ENCODE measurements at regions not wholly inside any gene's neighbourhood (a gene's known extent, or its start where the extent isn't known, plus 50 kb on each side); places are given as distances from the start of the nearest gene placed in this dataset.
"Not testable (repeated sequence)": the region's sequence is repeated elsewhere in the genome, so short reads cannot be mapped to it uniquely, and the experiment has no call there.

DNA sequence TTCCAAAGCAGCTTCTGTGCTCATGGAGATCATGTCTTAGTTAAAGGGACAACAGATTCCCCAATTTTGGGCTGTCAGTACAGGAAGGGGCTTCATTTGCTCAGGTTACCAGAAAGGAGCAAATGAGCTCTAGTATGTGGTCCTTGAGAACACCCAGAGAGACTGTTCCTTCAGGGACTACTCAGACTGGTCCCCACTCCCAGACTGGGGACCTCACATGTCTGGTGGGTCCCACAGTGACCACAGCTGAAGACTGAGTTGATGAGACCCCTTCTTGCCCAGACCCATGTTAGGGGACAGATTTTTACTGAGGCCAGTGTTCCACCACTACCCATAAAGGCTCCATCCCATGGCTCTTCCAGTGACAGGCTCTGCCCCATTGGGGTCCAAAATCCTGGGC is 1695.2 kb downstream of the TP53TG3F start:
- peaks cover 3% of the 10 kb centered on the region for H3K36me3 Mint-ChIP-seq
- no peak for DNase-seq (ENCODE audit: low spot score in 2 of 2, unreplicated experiment in 2 of 2)
- TF ChIP-seq, protein P1, sequence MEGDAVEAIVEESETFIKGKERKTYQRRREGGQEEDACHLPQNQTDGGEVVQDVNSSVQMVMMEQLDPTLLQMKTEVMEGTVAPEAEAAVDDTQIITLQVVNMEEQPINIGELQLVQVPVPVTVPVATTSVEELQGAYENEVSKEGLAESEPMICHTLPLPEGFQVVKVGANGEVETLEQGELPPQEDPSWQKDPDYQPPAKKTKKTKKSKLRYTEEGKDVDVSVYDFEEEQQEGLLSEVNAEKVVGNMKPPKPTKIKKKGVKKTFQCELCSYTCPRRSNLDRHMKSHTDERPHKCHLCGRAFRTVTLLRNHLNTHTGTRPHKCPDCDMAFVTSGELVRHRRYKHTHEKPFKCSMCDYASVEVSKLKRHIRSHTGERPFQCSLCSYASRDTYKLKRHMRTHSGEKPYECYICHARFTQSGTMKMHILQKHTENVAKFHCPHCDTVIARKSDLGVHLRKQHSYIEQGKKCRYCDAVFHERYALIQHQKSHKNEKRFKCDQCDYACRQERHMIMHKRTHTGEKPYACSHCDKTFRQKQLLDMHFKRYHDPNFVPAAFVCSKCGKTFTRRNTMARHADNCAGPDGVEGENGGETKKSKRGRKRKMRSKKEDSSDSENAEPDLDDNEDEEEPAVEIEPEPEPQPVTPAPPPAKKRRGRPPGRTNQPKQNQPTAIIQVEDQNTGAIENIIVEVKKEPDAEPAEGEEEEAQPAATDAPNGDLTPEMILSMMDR (IDR thresholded peaks at IDR 0.05; ENCODE audit: unreplicated experiment): no peak
- no peaks in the 10 kb centered on the region for H3K4me1 Mint-ChIP-seq
- no peaks in the 10 kb centered on the region for H3K27me3 Mint-ChIP-seq (ENCODE audit: low read depth)
- peaks cover 70% of the 10 kb centered on the region for H3K9me3 Mint-ChIP-seq
- H3K4me3 Mint-ChIP-seq: no peak overlapping the region
- H3K27ac Mint-ChIP-seq: no peak overlapping the region

DNA sequence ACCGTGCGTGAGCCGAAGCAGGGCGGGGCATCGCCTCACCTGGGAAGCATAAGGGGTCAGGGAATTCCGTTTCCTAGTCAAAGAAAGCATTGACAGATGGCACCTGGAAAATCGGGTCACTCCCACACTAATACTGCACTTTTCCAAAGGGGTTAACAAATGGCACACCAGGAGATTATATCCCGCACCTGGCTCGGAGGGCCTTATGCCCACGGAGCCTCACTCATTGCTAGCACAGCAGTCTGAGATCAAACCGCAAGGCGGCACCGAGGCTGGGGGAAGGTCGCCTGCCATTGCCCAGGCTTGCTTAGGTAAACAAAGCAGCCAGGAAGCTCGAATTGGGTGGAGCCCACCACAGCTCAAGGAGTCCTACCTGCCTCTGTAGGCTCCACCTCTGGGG is 1698.1 kb downstream of the TP53TG3F start:
- not testable (repeated sequence) for DNase-seq (ENCODE audit: low spot score in 2 of 2, unreplicated experiment in 2 of 2); H3K4me1 Mint-ChIP-seq; H3K27ac Mint-ChIP-seq; H3K27me3 Mint-ChIP-seq (ENCODE audit: low read depth); H3K36me3 Mint-ChIP-seq; H3K4me3 Mint-ChIP-seq
- peaks cover 67% of the 10 kb centered on the region for H3K9me3 Mint-ChIP-seq

DNA sequence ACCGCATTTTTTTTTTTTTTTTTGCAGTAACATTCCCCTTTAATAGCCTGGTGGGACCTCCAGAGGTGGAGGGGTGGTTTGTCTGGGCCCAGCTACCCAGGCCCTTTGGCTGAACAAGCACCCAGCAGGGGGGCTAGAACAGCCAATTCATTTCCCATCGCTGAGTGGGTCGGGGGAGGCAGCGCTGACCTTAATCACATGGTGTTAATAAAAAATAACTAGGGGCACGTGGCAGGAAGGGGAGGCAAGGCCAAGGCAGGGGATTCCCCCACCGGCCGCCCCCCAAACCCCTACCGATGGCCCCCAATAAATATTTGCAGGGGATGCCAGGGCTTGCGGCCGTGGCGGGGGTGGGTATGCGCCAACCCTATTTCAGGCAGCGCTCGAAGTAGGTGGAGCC is 1709.9 kb downstream of the TP53TG3F start:
- H3K36me3 Mint-ChIP-seq: not testable (repeated sequence)
- peaks cover 39% of the 10 kb centered on the region for H3K9me3 Mint-ChIP-seq

GRCh38 chr16:35170061-35170460 is 1710.6 kb downstream of the TP53TG3F start:
- not testable (repeated sequence) for H3K36me3 Mint-ChIP-seq; DNase-seq (ENCODE audit: low spot score in 2 of 2, unreplicated experiment in 2 of 2); H3K27ac Mint-ChIP-seq; H3K4me3 Mint-ChIP-seq; H3K4me1 Mint-ChIP-seq; H3K27me3 Mint-ChIP-seq (ENCODE audit: low read depth)
- peaks cover 42% of the 10 kb centered on the region for H3K9me3 Mint-ChIP-seq

More for the DNA sequence above, 1709.9 kb downstream of the TP53TG3F start:
- H3K27me3 Mint-ChIP-seq (ENCODE audit: low read depth); H3K27ac Mint-ChIP-seq; H3K4me3 Mint-ChIP-seq; DNase-seq (ENCODE audit: low spot score in 2 of 2, unreplicated experiment in 2 of 2); H3K4me1 Mint-ChIP-seq: not testable (repeated sequence)

GRCh38 chr16:35170610-35171009 is 1711.2 kb downstream of the TP53TG3F start:
- Mint-ChIP-seq H3K4me3 (no peak overlapping the region), H3K9me3 (peaks cover 44% of the 10 kb centered on the region), H3K36me3 (no peaks in the 10 kb centered on the region), H3K27ac (no peak overlapping the region), H3K27me3 (ENCODE audit: low read depth) (no peaks in the 10 kb centered on the region), H3K4me1 (no peaks in the 10 kb centered on the region)
- TF ChIP-seq, protein P1 (IDR thresholded peaks at IDR 0.05; ENCODE audit: unreplicated experiment): no peak
- DNase-seq (ENCODE audit: low spot score in 2 of 2, unreplicated experiment in 2 of 2): no peak

DNA sequence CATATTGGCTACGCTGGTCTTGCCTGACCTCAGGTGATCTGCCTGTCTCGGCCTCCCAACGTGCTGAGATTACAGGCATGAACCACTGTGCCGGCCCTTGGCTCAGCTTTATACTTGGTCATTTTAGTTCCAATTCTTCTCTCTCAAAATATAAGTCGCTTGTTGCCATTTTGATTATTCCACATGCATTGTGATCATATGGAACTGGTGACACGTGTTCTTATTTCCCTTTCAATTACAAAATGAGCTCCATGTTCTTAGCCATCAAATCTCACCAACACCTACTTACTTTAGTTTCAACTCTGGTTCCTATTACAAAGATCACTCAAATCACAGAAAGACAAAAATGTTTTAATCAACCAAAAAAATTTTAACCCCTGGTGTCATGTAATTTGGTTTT is 1711.7 kb downstream of the TP53TG3F start:
- DNase-seq (ENCODE audit: low spot score in 2 of 2, unreplicated experiment in 2 of 2): no peak
- H3K27me3 Mint-ChIP-seq (ENCODE audit: low read depth): no peaks in the 10 kb centered on the region
- H3K27ac Mint-ChIP-seq: no peak overlapping the region
- peaks cover 43% of the 10 kb centered on the region for H3K9me3 Mint-ChIP-seq
- no peaks in the 10 kb centered on the region for H3K36me3 Mint-ChIP-seq
- H3K4me1 Mint-ChIP-seq: no peaks in the 10 kb centered on the region
- TF ChIP-seq, protein P1 (IDR thresholded peaks at IDR 0.05; ENCODE audit: unreplicated experiment): no peak
- H3K4me3 Mint-ChIP-seq: no peak overlapping the region

DNA sequence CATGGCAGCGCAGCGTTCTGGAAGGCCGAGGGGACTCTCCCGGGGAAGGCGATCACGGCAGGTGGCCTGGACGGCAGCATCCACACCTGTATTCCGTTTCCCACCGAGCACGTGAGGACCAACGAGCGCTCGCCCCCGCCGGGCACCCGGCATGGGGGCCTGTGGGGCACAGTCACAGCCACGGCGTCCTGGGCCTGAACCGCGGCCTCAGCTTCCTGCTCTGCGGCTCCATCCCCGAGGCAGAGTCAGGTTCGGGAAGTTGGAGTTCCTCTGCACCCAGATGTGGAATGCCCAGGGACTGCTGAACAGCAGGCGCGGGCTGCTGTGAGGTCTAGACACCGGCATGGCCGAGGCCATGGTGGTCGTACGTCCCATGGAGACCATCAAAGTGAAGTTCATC is 1713.9 kb downstream of the TP53TG3F start:
- Mint-ChIP-seq H3K27ac (no peak overlapping the region), H3K27me3 (ENCODE audit: low read depth) (no peaks in the 10 kb centered on the region), H3K9me3 (peaks cover 44% of the 10 kb centered on the region), H3K4me3 (no peak overlapping the region), H3K4me1 (no peaks in the 10 kb centered on the region), H3K36me3 (no peaks in the 10 kb centered on the region)
- TF ChIP-seq, protein P1 (IDR thresholded peaks at IDR 0.05; ENCODE audit: unreplicated experiment): no peak
- no peak for DNase-seq (ENCODE audit: low spot score in 2 of 2, unreplicated experiment in 2 of 2)
